HEK293 (cell line): ENCODE measurements at regions not wholly inside any gene's neighbourhood (a gene's known extent, or its start where the extent isn't known, plus 50 kb on each side); places are given as distances from the start of the nearest gene placed in this dataset.

Source experiments
- CTCF ChIA-PET: fragments of 350-600 bp; formaldehyde crosslinking; extraction: SDS; loops from one replicate; lab custom pipeline; 2021; ENCODE audit warnings: antibody characterized with exemption; lab: Yijun Ruan, JAX
- POLR2A ChIA-PET: fragments of 300-600 bp; formaldehyde crosslinking; extraction: SDS; loops from one replicate; lab custom pipeline; 2020; ENCODE audit warnings: antibody characterized with exemption, inconsistent platforms; lab: Yijun Ruan, JAX
- H3K27ac ChIP-seq: fragments of 200-500 bp; sonication (Bioruptor generic); 2 replicates; pipeline ENCODE4 v1.5.1; 2014; ENCODE audit warnings: low read depth, low read length, control low read depth, inconsistent platforms; ENCODE audit errors: extremely low read depth
- H3K36me3 ChIP-seq, 2 experiments: fragments of 200-500 bp in 1 of 2; sonication (Bioruptor generic) in 1 of 2; 1 replicate in 1 of 2; 2 replicates in 1 of 2; pipeline ENCODE4 v1.5.1; 2014 to 2017; ENCODE audit warnings: inconsistent platforms in 2 of 2, low read length in 2 of 2; ENCODE audit not compliant: control insufficient read depth in 2 of 2, insufficient read depth in 1 of 2
- H3K4me1 ChIP-seq: fragments of 200-500 bp; sonication (Bioruptor generic); 2 replicates; pipeline ENCODE4 v1.5.1; 2014; ENCODE audit warnings: mild to moderate bottlenecking, low read length, inconsistent platforms; ENCODE audit not compliant: control insufficient read depth, insufficient read depth
- H3K4me3 ChIP-seq: 2 replicates; pipeline ENCODE4 v1.5.1; 2011; ENCODE audit warnings: low read depth, mild to moderate bottlenecking, control low read depth, low read length, moderate library complexity
- H3K9me3 ChIP-seq: fragments of 200-500 bp; sonication (Bioruptor generic); 2 replicates; pipeline ENCODE4 v1.5.1; 2014; ENCODE audit warnings: low read depth, low read length, inconsistent platforms; ENCODE audit not compliant: control insufficient read depth, insufficient read depth
- BCL6B ChIP-seq: fragments of 450-650 bp; formaldehyde crosslinking; IDR thresholded peaks from 2 replicates; pipeline ENCODE4 v1.5.1; 2017; ENCODE audit warnings: missing biosample characterization, missing genetic modification characterization
- EGR2 ChIP-seq: fragments of 450-650 bp; formaldehyde crosslinking; IDR thresholded peaks from 2 replicates; pipeline ENCODE4 v1.5.1; 2016; ENCODE audit warnings: low read depth, missing biosample characterization, missing genetic modification characterization
- ELK4 ChIP-seq: IDR thresholded peaks from 2 replicates; pipeline ENCODE4 v1.6.1; 2011; ENCODE audit warnings: mild to moderate bottlenecking, low read depth, low read length, borderline replicate concordance
- GLI4 ChIP-seq: fragments of 450-650 bp; formaldehyde crosslinking; IDR thresholded peaks from 2 replicates; pipeline ENCODE4 v1.5.1; 2016; ENCODE audit warnings: missing biosample characterization, missing genetic modification characterization
- HOXD13 ChIP-seq: sonication (generic); formaldehyde crosslinking; IDR thresholded peaks from 2 replicates; pipeline ENCODE4 v1.8.0; 2022; ENCODE audit warnings: missing genetic modification reagents, borderline replicate concordance
- PRDM4 ChIP-seq: fragments of 450-650 bp; formaldehyde crosslinking; IDR thresholded peaks from 2 replicates; pipeline ENCODE4 v1.5.1; 2017; ENCODE audit warnings: missing biosample characterization, missing genetic modification characterization
- ZBTB8A ChIP-seq: fragments of 450-650 bp; formaldehyde crosslinking; IDR thresholded peaks from 2 replicates; pipeline ENCODE4 v1.5.1; 2016; ENCODE audit warnings: missing biosample characterization, missing genetic modification characterization
- ZNF148 ChIP-seq: fragments of 450-650 bp; formaldehyde crosslinking; IDR thresholded peaks from 2 replicates; pipeline ENCODE4 v1.5.0; 2017; ENCODE audit warnings: missing biosample characterization, missing genetic modification characterization, borderline replicate concordance
- ZNF223 ChIP-seq: fragments of 450-650 bp; formaldehyde crosslinking; IDR thresholded peaks from 2 replicates; pipeline ENCODE4 v1.5.1; 2016; ENCODE audit warnings: missing biosample characterization, missing genetic modification characterization
- ZNF266 ChIP-seq: fragments of 450-650 bp; formaldehyde crosslinking; IDR thresholded peaks from 2 replicates; pipeline ENCODE4 v1.5.1; 2016; ENCODE audit warnings: missing biosample characterization, missing genetic modification characterization, low read depth
- ZNF335 ChIP-seq: fragments of 450-650 bp; formaldehyde crosslinking; conservative IDR thresholded peaks from 2 replicates; pipeline ENCODE4 v1.5.1; 2016; ENCODE audit warnings: missing biosample characterization, missing genetic modification characterization
- ZNF529 ChIP-seq: fragments of 450-650 bp; formaldehyde crosslinking; IDR thresholded peaks from 2 replicates; pipeline ENCODE4 v1.5.1; 2017; ENCODE audit warnings: missing genetic modification characterization, missing biosample characterization; ENCODE audit not compliant: insufficient replicate concordance
- ZNF660 ChIP-seq: fragments of 450-650 bp; IDR thresholded peaks from 2 replicates; pipeline ENCODE4 v1.5.1; 2018; ENCODE audit warnings: missing biosample characterization, mild to moderate bottlenecking, missing genetic modification characterization
- ZNF664 ChIP-seq: fragments of 450-650 bp; formaldehyde crosslinking; IDR thresholded peaks from 2 replicates; pipeline ENCODE4 v1.5.1; 2016; ENCODE audit warnings: missing biosample characterization, missing genetic modification characterization
- ZNF747 ChIP-seq: fragments of 450-650 bp; formaldehyde crosslinking; IDR thresholded peaks from 2 replicates; pipeline ENCODE4 v1.5.1; 2016; ENCODE audit warnings: missing biosample characterization, missing genetic modification characterization
- ZSCAN23 ChIP-seq: fragments of 450-650 bp; formaldehyde crosslinking; IDR thresholded peaks from 2 replicates; pipeline ENCODE4 v1.5.1; 2016; ENCODE audit warnings: missing biosample characterization, missing genetic modification characterization

- no peaks in the 10 kb centered on the region for H3K4me1 ChIP-seq
- CTCF ChIA-PET = interaction anchor here (0.7 kb wide), 1 partner anchor 33 kb away, joined by 3 read pairs; no protein-coding TSS in a partner anchor
- no peak for TF ChIP-seq HOXD13 (CRISPR knock-in tag)
- TF ChIP-seq ZNF529 (tag by site-specific recombination) = no peak
- no peak for TF ChIP-seq BCL6B (tag by site-specific recombination)
- no peak for TF ChIP-seq ZNF664 (tag by site-specific recombination)
- no peak for TF ChIP-seq ZNF223 (tag by site-specific recombination)
- TF ChIP-seq ZNF266 (tag by site-specific recombination) = no peak
- TF ChIP-seq, all 188 proteins: peak for 0
- POLR2A ChIA-PET = no interaction called here
- H3K9me3 ChIP-seq = no peaks in the 10 kb centered on the region
- no peak overlapping the region for H3K4me3 ChIP-seq
- no peaks in the 10 kb centered on the region for H3K36me3 ChIP-seq
- H3K27ac ChIP-seq = no peak overlapping the region
These were observed 454.6 kb upstream of the KHDRBS2 start for GRCh38 chr6:62740596-62740995.

GRCh38 chr6:62740171-62740570 lies 454.1 kb upstream of the KHDRBS2 start:
- H3K4me3 ChIP-seq = no peak overlapping the region
- H3K27ac ChIP-seq = no peak overlapping the region
- H3K36me3 ChIP-seq = no peaks in the 10 kb centered on the region
- POLR2A ChIA-PET = no interaction called here
- no peaks in the 10 kb centered on the region for H3K4me1 ChIP-seq
- TF ChIP-seq ZBTB8A (tag by site-specific recombination) = no peak
- TF ChIP-seq GLI4 = no peak
- no peak for TF ChIP-seq EGR2
- TF ChIP-seq ZNF335 (tag by site-specific recombination) = no peak
- no peak for TF ChIP-seq ZNF148 (tag by site-specific recombination)
- TF ChIP-seq ZNF747 (tag by site-specific recombination) = no peak
- no peak for TF ChIP-seq ELK4
- TF ChIP-seq ZNF529 (tag by site-specific recombination) = no peak
- TF ChIP-seq ZNF660 (tag by site-specific recombination) = no peak
- TF ChIP-seq PRDM4 (tag by site-specific recombination) = no peak
- TF ChIP-seq ZSCAN23 (tag by site-specific recombination) = no peak
- TF ChIP-seq, all 188 proteins: peak for 0
- H3K9me3 ChIP-seq = no peaks in the 10 kb centered on the region
- CTCF ChIA-PET = interaction anchor here (0.6 kb wide), 1 partner anchor 290 kb away, joined by 3 read pairs; no protein-coding TSS in a partner anchor
